ENCODE measurements at regions not wholly inside any gene's neighbourhood (a gene's known extent, or its start where the extent isn't known, plus 50 kb on each side); places are given as distances from the start of the nearest gene placed in this dataset.

DNA sequence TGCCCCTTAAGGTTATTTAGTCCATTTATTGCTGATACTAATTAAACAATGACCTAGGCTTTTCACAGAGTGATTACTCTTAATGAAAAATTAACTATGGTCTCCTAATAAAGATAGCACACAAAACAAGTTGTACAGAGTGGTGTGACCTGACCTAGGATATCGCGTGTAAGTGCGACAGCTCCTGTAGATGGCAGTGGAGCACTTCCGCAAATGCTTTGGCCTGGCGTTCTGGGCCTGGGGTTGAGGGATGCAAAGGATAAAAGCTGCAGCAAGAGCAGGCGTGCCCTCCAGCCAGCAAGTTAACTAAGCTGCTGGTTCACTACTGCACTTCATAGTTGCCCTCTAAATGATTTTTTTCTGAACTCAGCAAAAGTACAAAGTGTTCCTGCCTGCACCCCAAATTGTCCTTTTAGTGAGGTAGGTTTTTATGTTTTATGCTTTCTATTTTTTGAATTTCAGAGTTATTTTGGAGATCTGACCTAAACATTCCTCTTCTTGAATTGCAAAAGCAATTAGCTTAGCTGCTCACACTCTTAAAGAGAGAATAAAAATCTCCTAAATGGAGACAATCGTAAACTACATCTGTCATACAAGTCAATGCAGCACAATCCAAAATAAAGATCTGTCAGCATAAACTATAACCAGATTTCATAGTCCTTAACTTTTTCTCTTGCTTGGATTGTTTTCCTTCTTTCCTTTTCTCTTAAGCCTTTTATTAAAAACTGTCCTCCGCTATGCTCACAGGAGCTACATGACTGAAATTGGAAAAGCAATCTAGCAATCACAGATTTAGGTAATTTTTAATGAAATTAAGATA, 379.6 kb downstream of the LRIG3 start:
- intact Hi-C loops (cut with micrococcal nuclease) = no loop called here
- DNase-seq = no peak

DNA sequence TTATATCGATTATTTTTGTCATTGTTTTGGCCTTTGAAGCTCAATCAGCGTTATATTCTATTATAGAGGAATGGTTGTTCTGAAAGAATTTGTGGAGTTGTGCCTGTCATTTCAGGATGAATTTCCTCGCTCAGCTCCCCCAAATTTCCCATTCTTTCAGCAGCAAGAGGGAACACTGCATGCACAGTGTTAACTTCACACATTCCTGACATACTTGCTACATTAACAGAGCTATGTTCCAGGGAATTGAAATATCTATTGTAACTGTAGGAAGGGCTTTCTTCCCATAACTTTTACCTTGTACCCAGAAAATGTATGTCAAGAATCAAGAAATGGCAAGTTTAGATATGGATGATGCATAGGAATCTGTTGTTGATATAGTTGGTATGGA, 379.0 kb downstream of the LRIG3 start:
- Histone ChIP-seq H4K20me1 (ENCODE audit: insufficient read depth, low read length) (no peaks in the 10 kb centered on the region), H3K79me2 (ENCODE audit: insufficient read depth, low read length) (no peaks in the 10 kb centered on the region), H2AFZ (ENCODE audit: insufficient read depth, low read depth, low read length, poor library complexity, severe bottlenecking) (no peak overlapping the region), H3K27me3 (ENCODE audit: control insufficient read depth in 2 of 2, insufficient read depth in 2 of 2, low read length in 2 of 2) (no peaks in the 10 kb centered on the region), H3K4me2 (replicated peaks; ENCODE audit: extremely low read depth, low read length, poor library complexity, severe bottlenecking) (no peak overlapping the region), H3K4me3 (replicated peaks in 1 of 3; ENCODE audit: low read depth in 2 of 3, low read length in 3 of 3) (no peak overlapping the region), H3K9ac (ENCODE audit: insufficient read depth, low read length, poor library complexity, severe bottlenecking) (no peak overlapping the region), H3K9me3 (replicated peaks in 1 of 2; ENCODE audit: control insufficient read depth in 1 of 2, insufficient read depth in 1 of 2, low read length in 2 of 2) (no peaks in the 10 kb centered on the region), H3K27ac (ENCODE audit: low read depth in 1 of 2, low read length in 2 of 2) (no peak overlapping the region), H3K36me3 (replicated peaks in 1 of 2; ENCODE audit: control insufficient read depth in 1 of 2, insufficient read depth in 2 of 2, low read length in 2 of 2) (no peaks in the 10 kb centered on the region), H3K4me1 (ENCODE audit: control insufficient read depth in 1 of 2, insufficient read depth in 2 of 2, low read length in 2 of 2) (no peaks in the 10 kb centered on the region)
- no CpG with 5 or more reads among the region's 3 CpGs for WGBS (ENCODE audit: insufficient coverage)
- Mint-ChIP-seq H3K27me3 (ENCODE audit: low read depth in 3 of 3) (peaks cover 0 to 6% (median 5%) of the 10 kb centered on the region in 3 donors), H3K9me3 (peaks cover 0 to 2% (median 0%) of the 10 kb centered on the region in 7 donors), H3K36me3 (no peaks in the 10 kb centered on the region), H3K4me3 (no peak overlapping the region), H3K4me1 (no peaks in the 10 kb centered on the region), H3K27ac (no peak overlapping the region)
- no peak for DNase-seq
- intact Hi-C loops (cut with micrococcal nuclease) = no loop called here
- no peak for TF ChIP-seq CTCF (IDR thresholded peaks at IDR 0.05)

More for the DNA sequence above, 379.6 kb downstream of the LRIG3 start:
- no peak overlapping the region for H3K4me3 Mint-ChIP-seq
- H3K4me3 ChIP-seq (replicated peaks in 1 of 3; ENCODE audit: low read depth in 2 of 3, low read length in 3 of 3) = no peak overlapping the region
- no peak overlapping the region for H3K27ac ChIP-seq (ENCODE audit: low read depth in 1 of 2, low read length in 2 of 2)
- H3K4me1 Mint-ChIP-seq = no peaks in the 10 kb centered on the region
- H3K9me3 Mint-ChIP-seq = peaks cover 0 to 2% (median 0%) of the 10 kb centered on the region in 7 donors
- H3K4me2 ChIP-seq (replicated peaks; ENCODE audit: extremely low read depth, low read length, poor library complexity, severe bottlenecking) = no peak overlapping the region
- H3K27me3 Mint-ChIP-seq (ENCODE audit: low read depth in 3 of 3) = peaks cover 0 to 6% (median 5%) of the 10 kb centered on the region in 3 donors
- no peaks in the 10 kb centered on the region for H3K79me2 ChIP-seq (ENCODE audit: insufficient read depth, low read length)
- 35% methylated on average over 7 of the region's 8 CpGs for WGBS (ENCODE audit: insufficient coverage)
- no peak overlapping the region for H2AFZ ChIP-seq (ENCODE audit: insufficient read depth, low read depth, low read length, poor library complexity, severe bottlenecking)
- H4K20me1 ChIP-seq (ENCODE audit: insufficient read depth, low read length) = no peaks in the 10 kb centered on the region
- no peak overlapping the region for H3K9ac ChIP-seq (ENCODE audit: insufficient read depth, low read length, poor library complexity, severe bottlenecking)
- no peak for TF ChIP-seq CTCF (IDR thresholded peaks at IDR 0.05)
- H3K9me3 ChIP-seq (replicated peaks in 1 of 2; ENCODE audit: control insufficient read depth in 1 of 2, insufficient read depth in 1 of 2, low read length in 2 of 2) = no peaks in the 10 kb centered on the region
- H3K36me3 ChIP-seq (replicated peaks in 1 of 2; ENCODE audit: control insufficient read depth in 1 of 2, insufficient read depth in 2 of 2, low read length in 2 of 2) = no peaks in the 10 kb centered on the region
- H3K27me3 ChIP-seq (ENCODE audit: control insufficient read depth in 2 of 2, insufficient read depth in 2 of 2, low read length in 2 of 2) = no peaks in the 10 kb centered on the region
- H3K36me3 Mint-ChIP-seq = no peaks in the 10 kb centered on the region
- H3K27ac Mint-ChIP-seq = no peak overlapping the region
- H3K4me1 ChIP-seq (ENCODE audit: control insufficient read depth in 1 of 2, insufficient read depth in 2 of 2, low read length in 2 of 2) = no peaks in the 10 kb centered on the region

All from CD14-positive monocyte (primary cell).